ENCODE measurements at regions not wholly inside any gene's neighbourhood (a gene's known extent, or its start where the extent isn't known, plus 50 kb on each side); places are given as distances from the start of the nearest gene placed in this dataset.
A peak's percentile ranks its signal among the peaks of the same experiment; 100 is the strongest.
"Not testable (repeated sequence)": the region's sequence is repeated elsewhere in the genome, so short reads cannot be mapped to it uniquely, and the experiment has no call there.

- DNase-seq: no peak
These were observed 391.6 kb upstream of the FKBP1C start for GRCh38 chr6:62819640-62820039.

DNA sequence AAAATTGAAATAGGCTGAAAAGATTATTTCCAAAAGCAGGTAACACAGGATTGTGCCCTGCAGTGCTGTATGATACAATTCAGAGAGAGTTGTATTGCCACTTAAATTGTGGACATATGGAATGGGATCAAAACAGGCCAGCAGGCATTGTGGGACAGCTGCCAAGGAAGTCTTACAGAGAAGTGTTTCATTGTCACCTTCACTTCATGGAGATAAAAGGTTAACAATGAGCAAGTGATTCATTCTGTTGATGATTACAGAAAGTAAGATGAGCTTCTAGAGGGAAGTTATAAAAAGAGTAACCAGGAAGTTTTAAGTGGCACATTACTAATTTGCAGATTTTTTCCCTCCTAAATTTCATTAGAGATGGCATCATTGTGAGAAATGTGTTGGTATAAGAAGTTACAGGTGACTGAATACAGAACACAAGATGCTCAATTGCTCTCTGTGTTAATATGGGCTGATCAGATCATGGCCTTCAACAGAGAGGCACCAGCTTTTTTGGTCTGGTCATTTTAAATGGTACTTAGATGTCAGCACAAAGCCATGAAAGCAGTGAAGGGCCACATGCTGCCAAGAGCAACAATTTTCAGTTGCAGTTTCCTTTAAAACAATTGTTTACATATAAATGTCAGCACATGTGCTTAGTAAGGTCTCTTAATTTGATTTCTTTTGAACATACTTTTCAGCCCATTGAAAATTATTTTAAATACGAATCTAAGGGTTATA lies 402.5 kb upstream of the FKBP1C start:
- DNase-seq: no peak

GRCh38 chr6:62805431-62805830 lies 405.8 kb upstream of the FKBP1C start:
- DNase-seq: no peak

DNA sequence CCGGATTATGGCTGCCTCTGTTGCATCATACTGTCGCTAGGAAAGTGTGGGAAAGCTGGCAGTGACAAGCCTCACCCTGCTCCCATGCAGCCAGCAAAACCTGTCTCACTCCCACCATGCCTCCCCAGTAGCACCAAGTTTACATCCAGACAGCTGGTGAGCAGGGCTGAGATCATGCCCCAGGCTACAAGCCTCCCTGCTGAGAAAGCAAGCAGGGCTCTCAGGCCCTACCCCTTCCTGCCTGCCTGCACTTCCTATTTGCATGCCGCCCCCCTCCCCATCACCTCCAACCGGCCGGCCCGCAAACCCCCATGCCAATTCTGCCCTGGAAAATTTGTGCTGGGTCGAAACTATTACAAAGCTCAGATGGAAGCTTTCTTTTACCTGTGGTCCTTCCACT lies 408.2 kb upstream of the FKBP1C start:
- no peak for DNase-seq

DNA sequence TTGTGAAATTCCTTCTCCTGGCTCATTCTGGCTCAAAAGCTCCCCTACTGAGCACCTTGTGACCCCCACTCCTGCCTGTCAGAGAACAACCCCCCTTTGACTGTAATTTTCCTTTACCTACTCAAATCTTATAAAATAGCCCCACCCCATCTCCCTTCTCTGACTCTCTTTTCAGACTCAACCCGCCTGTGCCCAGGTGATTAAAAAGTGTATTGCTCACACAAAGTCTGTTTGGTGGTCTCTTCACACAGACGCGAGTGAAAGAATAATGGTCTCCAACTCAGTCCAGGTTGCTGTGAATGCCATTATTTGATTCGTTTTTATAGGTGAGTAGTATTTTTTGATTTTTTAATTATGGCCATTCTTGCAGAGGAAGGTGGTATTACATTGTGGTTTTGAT lies 414.1 kb upstream of the FKBP1C start:
- no peak for DNase-seq

- peak; percentile 1 for DNase-seq
These were observed 435.7 kb upstream of the FKBP1C start for GRCh38 chr6:62775427-62776022.

DNA sequence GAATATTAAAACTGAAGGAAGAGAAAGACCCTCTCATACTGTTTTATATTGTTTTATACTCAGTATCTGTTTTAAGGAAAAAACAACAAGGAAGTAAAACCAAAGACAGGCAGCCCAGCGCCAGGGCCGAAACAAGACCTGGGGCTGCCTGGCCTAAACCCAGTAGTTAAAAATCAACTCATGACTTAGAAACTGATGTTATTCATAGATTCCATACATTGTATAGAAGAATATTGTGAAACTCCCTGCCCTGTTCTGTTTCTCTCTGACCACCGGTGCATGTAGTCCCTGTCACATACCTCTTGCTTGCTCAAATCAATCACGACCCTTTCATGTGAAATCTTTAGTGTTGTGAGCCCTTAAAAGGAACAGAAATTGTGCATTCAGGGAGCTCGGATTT lies 445.1 kb upstream of the FKBP1C start:
- not testable (repeated sequence) for DNase-seq

DNA sequence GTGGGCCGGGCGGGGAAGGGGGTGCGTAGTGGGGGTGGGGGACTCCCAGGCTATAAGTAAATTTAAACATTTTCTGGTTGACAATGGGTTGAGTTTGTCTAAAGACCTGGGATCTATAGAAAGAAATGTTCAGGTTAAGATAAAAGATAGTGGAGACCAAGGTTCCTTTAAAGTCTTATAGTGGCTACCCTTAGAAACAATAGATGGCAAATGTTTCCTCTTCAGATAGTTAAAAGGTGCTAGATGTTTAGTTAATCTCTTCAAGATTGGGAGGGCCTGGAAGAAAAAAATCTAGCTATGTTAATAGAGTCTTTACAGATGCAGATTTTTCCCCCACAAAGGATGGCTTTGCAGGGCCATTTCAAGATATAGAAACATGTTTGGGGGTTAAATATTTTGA lies 446.4 kb upstream of the FKBP1C start:
- DNase-seq: no peak

GRCh38 chr6:62763125-62763912 lies 447.9 kb upstream of the FKBP1C start:
- DNase-seq: no peak

DNA sequence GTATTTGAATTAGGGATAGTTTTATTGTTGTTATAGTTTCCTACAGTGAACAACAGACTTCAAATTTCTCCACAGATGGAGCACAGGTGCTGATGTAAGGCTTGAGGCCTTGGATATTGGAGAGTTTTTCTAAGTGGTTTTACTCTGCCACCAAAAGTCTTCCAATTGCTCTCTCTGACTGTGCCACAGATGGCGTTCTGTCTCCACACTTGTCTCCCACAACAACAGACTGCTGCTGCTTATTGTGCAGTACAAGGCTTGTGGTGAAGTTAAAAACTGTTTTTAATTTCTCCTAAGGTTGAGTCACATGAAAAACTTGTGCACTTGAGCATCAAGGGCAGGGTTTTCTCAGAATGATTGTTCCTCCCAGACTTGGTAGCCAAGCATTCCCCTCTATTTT lies 460.9 kb upstream of the KHDRBS2 start:
- DNase-seq: no peak

DNA sequence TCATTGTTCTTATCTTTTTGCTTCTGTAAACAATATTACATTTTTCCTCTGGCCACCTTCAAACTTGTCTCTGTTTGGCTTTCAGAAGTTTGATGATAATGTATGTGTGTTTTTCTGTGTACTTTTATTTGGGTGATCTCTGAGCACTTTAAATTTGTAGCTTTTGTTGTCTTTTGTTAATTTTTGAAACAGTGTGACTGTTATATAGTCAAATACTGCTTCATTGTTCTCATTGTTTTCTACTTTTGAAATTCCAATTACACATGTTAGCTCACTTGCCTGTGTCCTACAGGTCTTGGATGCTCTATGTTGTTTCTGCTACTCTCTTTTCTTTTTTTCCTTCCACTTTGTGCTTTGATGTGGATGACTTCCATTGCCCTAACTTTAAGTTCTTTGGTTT lies 460.1 kb upstream of the KHDRBS2 start:
- no peak for DNase-seq

DNA sequence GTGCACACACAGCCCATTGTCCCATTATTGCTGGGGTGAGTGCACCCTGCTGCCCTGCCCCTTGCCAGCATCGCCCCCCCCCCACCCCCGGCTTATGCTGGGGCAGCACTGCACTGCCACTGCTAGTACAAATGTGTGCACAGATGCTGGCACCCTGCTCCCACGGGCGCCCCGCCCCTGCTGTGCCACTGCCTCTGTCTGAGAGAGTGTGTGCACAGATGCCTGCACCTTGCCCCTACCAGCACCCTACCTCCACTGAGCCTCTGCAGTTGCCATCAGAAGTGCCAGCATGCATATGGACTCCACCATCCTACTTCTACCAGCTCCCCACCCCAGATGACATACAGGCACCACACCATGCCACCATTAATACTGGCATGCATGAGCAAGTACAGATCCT lies 454.6 kb upstream of the KHDRBS2 start:
- no peak for DNase-seq

- DNase-seq: no peak
These were observed 454.1 kb upstream of the KHDRBS2 start for GRCh38 chr6:62740171-62740570.

DNA sequence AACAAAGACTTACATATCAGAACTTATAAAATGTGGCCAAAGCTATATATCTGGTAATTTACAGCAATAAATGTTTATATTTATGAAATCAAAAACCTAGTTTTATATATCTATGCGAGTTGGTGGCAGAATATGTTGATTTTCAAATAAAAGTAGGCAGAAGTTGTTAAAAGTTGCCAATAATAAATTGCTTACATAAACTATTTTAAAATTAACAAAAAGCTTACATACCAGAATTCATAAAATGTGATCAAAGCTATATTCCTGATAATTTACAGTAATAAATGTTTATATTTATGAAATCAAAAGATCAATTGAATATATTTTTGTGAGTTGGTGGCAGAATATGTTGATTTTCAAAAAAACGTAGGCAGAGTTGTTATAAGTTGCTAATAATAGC lies 451.8 kb upstream of the KHDRBS2 start:
- DNase-seq: no peak

DNA sequence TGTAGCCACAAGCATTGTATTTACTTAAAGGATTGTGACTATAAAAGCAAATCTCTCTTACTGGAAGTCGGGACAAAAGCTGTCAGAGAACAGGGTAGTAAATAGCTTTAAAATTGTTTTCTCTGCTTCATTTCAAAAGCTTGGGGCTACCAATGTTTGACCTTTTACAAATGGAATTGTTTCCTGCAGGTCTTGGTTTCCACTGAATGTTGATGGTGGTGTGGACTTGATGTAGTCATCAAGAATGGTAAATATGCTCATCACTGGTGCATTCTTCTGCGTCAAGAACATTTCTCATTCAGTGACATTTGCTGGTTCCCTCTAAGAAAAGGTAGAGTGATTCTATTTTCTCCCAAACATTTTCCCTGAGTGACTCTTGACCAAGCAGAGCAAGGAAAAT lies 435.4 kb upstream of the KHDRBS2 start:
- DNase-seq: no peak

DNA sequence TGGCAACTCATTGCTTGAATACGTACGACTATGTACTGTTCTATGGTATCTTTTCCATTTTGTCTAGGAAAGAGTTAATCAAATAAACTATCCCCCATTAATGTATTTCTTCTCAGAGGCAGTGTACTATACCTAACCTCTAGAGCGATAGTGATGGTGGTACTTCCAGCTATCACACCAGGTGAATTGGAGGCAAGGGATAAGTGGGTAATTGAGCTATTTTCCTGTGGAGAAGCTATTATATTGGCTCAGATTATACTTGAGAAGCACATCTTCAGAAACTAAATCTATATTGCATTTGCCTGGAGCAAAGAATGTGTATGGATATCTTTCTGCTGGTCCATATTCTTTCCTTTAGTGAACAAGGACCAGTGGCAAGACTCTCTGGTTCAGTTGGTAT lies 430.7 kb upstream of the KHDRBS2 start:
- DNase-seq: no peak

DNA sequence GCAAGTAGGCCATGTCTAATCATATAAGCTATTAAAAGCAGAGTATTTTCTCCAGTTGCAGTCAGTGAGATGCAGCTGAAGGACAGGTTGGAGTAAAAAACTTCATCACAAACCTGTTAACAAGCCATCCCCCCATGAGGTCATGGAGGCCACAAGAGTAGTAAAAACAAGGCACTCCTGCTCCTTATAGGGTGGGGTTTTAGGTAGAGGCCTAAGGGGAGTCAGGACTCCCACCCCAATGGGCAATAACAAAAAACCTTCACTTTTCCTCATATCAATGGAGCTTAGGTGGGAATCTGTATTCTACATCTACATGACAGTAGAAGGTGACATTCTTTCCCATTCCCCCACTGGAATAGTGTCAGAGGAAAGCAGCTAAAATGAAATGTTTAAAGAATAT lies 428.1 kb upstream of the KHDRBS2 start:
- no peak for DNase-seq

GRCh38 chr6:62711750-62712149 lies 425.7 kb upstream of the KHDRBS2 start:
- no peak for DNase-seq

GRCh38 chr6:62707914-62708313 lies 421.9 kb upstream of the KHDRBS2 start:
- no peak for DNase-seq

DNA sequence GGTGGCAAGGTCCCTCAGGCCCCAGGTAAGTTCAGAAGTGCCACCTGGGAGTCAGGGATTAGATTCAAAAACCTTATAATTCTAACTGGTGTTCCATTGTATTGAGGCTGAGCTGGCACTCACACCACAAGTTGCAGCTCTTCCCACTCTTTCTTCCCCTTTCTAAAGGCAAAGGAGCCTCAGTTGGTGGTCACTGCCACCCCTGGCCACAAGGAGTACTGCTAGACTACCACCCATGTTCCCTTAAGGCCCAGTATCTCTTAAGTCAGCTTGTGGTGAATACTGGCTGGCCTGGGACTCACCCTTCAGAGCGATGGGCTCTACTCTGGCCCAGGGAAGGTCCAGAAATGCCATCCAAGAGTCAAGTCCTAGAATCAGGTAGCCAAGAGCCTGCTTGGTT lies 421.1 kb upstream of the KHDRBS2 start:
- no peak for DNase-seq

DNA sequence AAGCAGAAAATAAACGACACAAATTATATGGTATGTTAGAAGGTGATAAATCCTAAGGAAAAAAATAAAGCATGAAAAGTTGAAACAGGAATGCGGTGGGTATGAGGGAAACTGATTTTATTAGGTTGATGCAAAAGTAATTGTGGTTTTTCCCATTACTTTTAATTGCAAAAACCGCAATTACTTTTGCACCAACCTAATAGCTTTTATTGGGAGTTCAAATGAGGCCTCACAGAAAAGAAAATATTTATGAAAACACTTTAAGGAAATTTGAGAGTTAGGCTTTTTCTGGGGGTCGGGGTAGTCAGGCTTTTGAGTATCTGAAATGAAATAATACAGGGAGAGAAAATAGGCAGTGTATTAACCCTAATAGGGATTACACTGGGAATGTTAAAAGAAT lies 397.0 kb upstream of the KHDRBS2 start:
- DNase-seq: no peak

DNA sequence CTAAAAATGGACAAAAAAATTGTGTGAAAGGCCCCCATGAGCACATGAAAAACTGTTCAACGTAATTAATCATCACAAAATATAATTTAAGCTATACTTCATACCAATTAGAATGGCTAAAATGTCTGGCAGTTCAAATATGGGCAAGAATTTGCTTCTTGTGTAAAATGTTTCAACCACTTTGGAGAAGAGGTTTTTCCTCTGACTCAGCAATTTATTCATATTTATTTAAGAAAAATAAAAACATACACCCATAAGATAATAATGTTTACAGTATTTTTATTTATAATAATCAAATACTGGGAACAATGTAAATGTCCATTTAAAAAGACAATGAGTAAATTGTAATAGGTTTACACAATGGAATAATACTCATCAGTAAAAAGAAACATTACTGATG lies 395.1 kb upstream of the KHDRBS2 start:
- DNase-seq: no peak

GRCh38 chr6:62672989-62673388 lies 387.0 kb upstream of the KHDRBS2 start:
- DNase-seq: no peak

GRCh38 chr6:62670490-62671223 lies 384.6 kb upstream of the KHDRBS2 start:
- DNase-seq: no peak

Measured in HCEC 1CT (cell line).